Lower leg skin (tissue), 3 donors: ENCODE measurements at regions not wholly inside any gene's neighbourhood (a gene's known extent, or its start where the extent isn't known, plus 50 kb on each side); places are given as distances from the start of the nearest gene placed in this dataset.

Source experiments
- CTCF ChIP-seq, 3 donors: fragments of 450-650 bp; IDR thresholded peaks; one replicate each; pipeline ENCODE4 v1.5.1; 2016; ENCODE audit warnings: antibody characterized with exemption in 3 of 3, mild to moderate bottlenecking in 3 of 3, moderate library complexity in 2 of 3
- POLR2A ChIP-seq, 2 donors: fragments of 450-650 bp; IDR thresholded peaks; one replicate each; pipeline ENCODE4 v1.6.1; 2016 to 2017; ENCODE audit warnings: antibody characterized with exemption in 2 of 2, mild to moderate bottlenecking in 1 of 2, moderate library complexity in 1 of 2

GRCh38 chr1:99580451-99580850 is 65.5 kb upstream of the PALMD start:
- no peak for TF ChIP-seq CTCF (IDR thresholded peaks at IDR 0.05)
- TF ChIP-seq POLR2A (IDR thresholded peaks at IDR 0.05) = no peak
